T-helper 2 cell treated with Interferon-gamma antibody and Interleukin-4, amounts not matched to agents 5 μg/mL and 100 μg/mL, for 36 hours (primary cell): ENCODE measurements at regions not wholly inside any gene's neighbourhood (a gene's known extent, or its start where the extent isn't known, plus 50 kb on each side); places are given as distances from the start of the nearest gene placed in this dataset.

Source experiments
- DNase-seq: peaks from one replicate; pipeline ENCODE4 v3.0.0; 2021; ENCODE audit warnings: low spot score
- H3K27ac Mint-ChIP-seq: one replicate; pipeline ENCODE4 v1.8.0; 2021; ENCODE audit warnings: mild to moderate bottlenecking, mixed read lengths
- H3K27me3 Mint-ChIP-seq: one replicate; pipeline ENCODE4 v1.8.0; 2021; ENCODE audit warnings: low read depth, mixed read lengths
- H3K36me3 Mint-ChIP-seq: one replicate; pipeline ENCODE4 v1.8.0; 2021; ENCODE audit warnings: low read depth, mixed read lengths
- H3K4me1 Mint-ChIP-seq: one replicate; pipeline ENCODE4 v1.8.0; 2021; ENCODE audit warnings: low read depth, mixed read lengths
- H3K4me3 Mint-ChIP-seq: one replicate; pipeline ENCODE4 v1.8.0; 2022; ENCODE audit warnings: mild to moderate bottlenecking, moderate library complexity, mixed read lengths
- H3K9me3 Mint-ChIP-seq: one replicate; pipeline ENCODE4 v1.8.0; 2021; ENCODE audit warnings: mixed read lengths

GRCh38 chr3:4113811-4114522, 189.2 kb upstream of the SETMAR start:
- no peaks in the 10 kb centered on the region for H3K36me3 Mint-ChIP-seq
- DNase-seq, result no peak
- H3K27me3 Mint-ChIP-seq, result no peaks in the 10 kb centered on the region
- H3K9me3 Mint-ChIP-seq, result no peaks in the 10 kb centered on the region
- no peaks in the 10 kb centered on the region for H3K4me1 Mint-ChIP-seq
- H3K4me3 Mint-ChIP-seq, result no peak overlapping the region
- H3K27ac Mint-ChIP-seq, result no peak overlapping the region

DNA sequence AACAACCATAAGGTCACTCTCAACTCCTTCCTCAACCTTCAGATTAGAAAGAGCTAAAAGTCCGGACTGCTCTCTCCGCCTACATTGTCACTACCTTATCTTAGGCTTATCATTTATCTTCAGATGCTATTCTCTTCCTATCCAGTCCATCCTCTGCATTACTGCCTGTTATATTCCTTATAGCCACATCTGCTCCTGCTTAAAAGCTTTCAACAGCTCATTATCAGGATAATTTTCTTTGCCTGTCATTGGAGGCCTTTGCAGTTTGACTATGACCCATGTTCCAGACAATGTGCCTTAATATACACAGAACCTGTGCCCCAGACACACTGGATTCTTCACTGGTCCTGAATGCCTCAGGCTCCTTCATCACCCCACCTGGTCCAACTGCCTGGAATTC, 184.1 kb upstream of the SETMAR start:
- DNase-seq, result no peak
- H3K36me3 Mint-ChIP-seq, result no peaks in the 10 kb centered on the region
- H3K9me3 Mint-ChIP-seq, result no peaks in the 10 kb centered on the region
- peaks cover 4% of the 10 kb centered on the region for H3K27me3 Mint-ChIP-seq
- H3K27ac Mint-ChIP-seq, result no peak overlapping the region
- no peaks in the 10 kb centered on the region for H3K4me1 Mint-ChIP-seq
- no peak overlapping the region for H3K4me3 Mint-ChIP-seq

DNA sequence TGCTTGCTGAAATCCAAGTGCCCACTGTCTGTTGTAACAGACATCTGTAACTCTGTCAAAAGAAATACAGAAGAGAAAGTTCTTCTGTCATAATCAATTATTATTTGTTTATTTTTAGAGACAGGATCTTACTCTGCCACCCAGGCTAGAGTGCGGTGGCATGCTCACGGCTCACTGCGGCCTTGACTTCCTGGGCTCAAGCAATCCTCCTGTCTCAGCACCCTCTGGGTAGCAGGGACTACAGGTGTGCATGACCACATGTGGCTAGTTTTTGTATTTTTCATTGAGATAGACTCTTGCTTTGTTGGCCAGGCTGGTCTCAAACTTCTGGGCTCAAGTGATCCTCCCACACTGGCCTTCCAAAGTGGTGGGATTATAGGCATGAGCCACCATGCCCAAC, 177.6 kb upstream of the SETMAR start:
- Mint-ChIP-seq H3K4me3 (no peak overlapping the region), H3K36me3 (no peaks in the 10 kb centered on the region)

GRCh38 chr3:4138150-4138785, 164.9 kb upstream of the SETMAR start:
- Mint-ChIP-seq H3K4me3 (no peak overlapping the region), H3K27ac (no peak overlapping the region)

More for the DNA sequence above, 177.6 kb upstream of the SETMAR start:
- Mint-ChIP-seq H3K9me3 (no peaks in the 10 kb centered on the region), H3K4me1 (no peaks in the 10 kb centered on the region), H3K27me3 (peaks cover 4% of the 10 kb centered on the region), H3K27ac (no peak overlapping the region)
- no peak for DNase-seq

GRCh38 chr3:4138786-4139431, 164.3 kb upstream of the SETMAR start:
- DNase-seq, result no peak
- H3K36me3 Mint-ChIP-seq, result no peaks in the 10 kb centered on the region
- no peaks in the 10 kb centered on the region for H3K4me1 Mint-ChIP-seq
- no peak overlapping the region for H3K27ac Mint-ChIP-seq
- H3K27me3 Mint-ChIP-seq, result no peaks in the 10 kb centered on the region
- peaks cover 5% of the 10 kb centered on the region for H3K9me3 Mint-ChIP-seq
- no peak overlapping the region for H3K4me3 Mint-ChIP-seq

More at GRCh38 chr3:4138150-4138785, 164.9 kb upstream of the SETMAR start:
- H3K36me3 Mint-ChIP-seq, result no peaks in the 10 kb centered on the region
- no peaks in the 10 kb centered on the region for H3K27me3 Mint-ChIP-seq
- no peaks in the 10 kb centered on the region for H3K4me1 Mint-ChIP-seq
- DNase-seq, result no peak
- peaks cover 5% of the 10 kb centered on the region for H3K9me3 Mint-ChIP-seq

DNA sequence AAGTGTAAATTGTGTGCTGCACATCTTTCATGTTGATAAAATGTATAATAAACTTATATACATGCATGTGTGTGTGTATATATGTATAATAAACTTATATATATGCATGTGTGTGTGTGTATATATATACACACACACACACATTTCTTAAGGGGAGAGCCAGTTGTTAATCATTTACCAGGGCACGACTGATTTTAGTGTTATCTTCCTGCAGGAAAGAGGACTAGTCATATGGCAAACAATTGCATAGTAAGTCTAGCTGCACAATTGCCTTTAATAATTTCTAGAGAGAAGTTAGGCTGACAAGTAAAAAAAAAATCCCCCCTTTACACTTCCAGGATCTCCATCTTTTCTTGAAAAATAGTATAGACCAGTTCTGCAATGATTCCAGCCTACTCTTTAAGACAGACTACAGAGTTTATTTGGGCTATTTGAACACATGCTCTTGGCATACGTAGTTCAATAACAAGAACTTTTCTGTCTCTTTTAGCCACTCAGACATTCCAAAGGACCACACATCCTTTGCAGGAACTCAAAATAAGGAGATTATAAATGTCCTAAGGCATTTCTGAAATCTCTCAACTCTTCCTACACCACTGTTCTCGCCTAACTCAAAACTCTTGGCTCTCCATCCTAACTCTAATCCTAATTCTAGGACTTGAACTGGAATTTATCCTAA, 163.6 kb upstream of the SETMAR start:
- Mint-ChIP-seq H3K36me3 (no peaks in the 10 kb centered on the region), H3K27ac (no peak overlapping the region), H3K9me3 (no peaks in the 10 kb centered on the region), H3K4me1 (no peaks in the 10 kb centered on the region), H3K4me3 (no peak overlapping the region), H3K27me3 (no peaks in the 10 kb centered on the region)
- no peak for DNase-seq

- no peaks in the 10 kb centered on the region for H3K36me3 Mint-ChIP-seq
- H3K4me1 Mint-ChIP-seq, result no peaks in the 10 kb centered on the region
- H3K9me3 Mint-ChIP-seq, result no peaks in the 10 kb centered on the region
- no peak overlapping the region for H3K27ac Mint-ChIP-seq
- H3K4me3 Mint-ChIP-seq, result no peak overlapping the region
- no peak for DNase-seq
- H3K27me3 Mint-ChIP-seq, result no peaks in the 10 kb centered on the region
Measured at GRCh38 chr3:4140921-4141320, 162.2 kb upstream of the SETMAR start.

- Mint-ChIP-seq H3K9me3 (no peaks in the 10 kb centered on the region), H3K27me3 (no peaks in the 10 kb centered on the region), H3K36me3 (no peaks in the 10 kb centered on the region), H3K27ac (no peak overlapping the region), H3K4me1 (no peaks in the 10 kb centered on the region), H3K4me3 (no peak overlapping the region)
- no peak for DNase-seq
Measured at GRCh38 chr3:4147556-4148118, 155.5 kb upstream of the SETMAR start.

- Mint-ChIP-seq H3K4me1 (no peaks in the 10 kb centered on the region), H3K27ac (no peak overlapping the region), H3K36me3 (no peaks in the 10 kb centered on the region), H3K9me3 (no peaks in the 10 kb centered on the region), H3K4me3 (no peak overlapping the region), H3K27me3 (no peaks in the 10 kb centered on the region)
- no peak for DNase-seq
Measured at GRCh38 chr3:4149296-4149695, 153.9 kb upstream of the SETMAR start.

DNA sequence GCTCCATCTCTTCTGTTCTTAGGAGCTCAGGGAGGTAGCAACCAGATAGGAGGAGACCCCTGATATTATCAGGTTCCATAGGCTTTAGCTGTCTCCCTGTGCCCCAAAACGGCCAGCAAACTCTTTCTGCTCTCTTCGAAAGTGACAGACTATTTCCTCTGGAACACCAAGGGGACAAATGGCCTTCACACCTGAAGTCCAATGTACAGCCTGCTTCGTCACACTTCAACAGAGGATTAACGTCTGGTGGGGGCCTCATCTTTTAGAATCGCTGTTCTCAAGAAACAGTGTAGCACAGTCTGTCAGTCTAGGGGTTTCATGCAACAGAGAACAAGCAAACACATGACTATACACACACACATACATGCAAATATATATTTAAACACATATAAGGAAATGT, 152.4 kb upstream of the SETMAR start:
- H3K36me3 Mint-ChIP-seq, result no peaks in the 10 kb centered on the region

GRCh38 chr3:4151859-4152258, 151.3 kb upstream of the SETMAR start:
- DNase-seq, result no peak
- no peaks in the 10 kb centered on the region for H3K4me1 Mint-ChIP-seq

More for the DNA sequence above, 152.4 kb upstream of the SETMAR start:
- Mint-ChIP-seq H3K9me3 (no peaks in the 10 kb centered on the region), H3K4me3 (no peak overlapping the region), H3K27me3 (no peaks in the 10 kb centered on the region), H3K4me1 (no peaks in the 10 kb centered on the region), H3K27ac (no peak overlapping the region)
- no peak for DNase-seq

DNA sequence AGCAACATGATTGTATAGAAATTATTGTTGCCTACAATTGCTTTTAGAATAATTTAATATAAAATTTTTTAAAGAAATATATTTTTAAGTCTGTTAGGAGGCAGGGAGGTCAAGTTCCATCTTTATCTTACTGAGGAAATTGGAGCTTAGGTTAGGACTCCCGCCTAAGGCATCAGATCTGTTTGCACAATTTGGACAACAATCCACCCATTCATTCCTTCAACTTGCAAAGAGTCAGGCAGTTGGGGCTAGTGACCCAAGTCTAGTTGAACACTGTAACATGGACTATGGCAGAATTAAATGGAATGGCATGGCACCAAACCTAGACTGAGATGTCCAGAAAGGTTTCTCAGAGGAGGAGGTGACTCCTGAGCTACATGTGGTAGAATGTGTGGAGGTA, 149.4 kb upstream of the SETMAR start:
- Mint-ChIP-seq H3K4me3 (no peak overlapping the region), H3K27ac (no peak overlapping the region), H3K9me3 (no peaks in the 10 kb centered on the region), H3K27me3 (no peaks in the 10 kb centered on the region), H3K4me1 (no peaks in the 10 kb centered on the region), H3K36me3 (no peaks in the 10 kb centered on the region)
- DNase-seq, result no peak

More at GRCh38 chr3:4151859-4152258, 151.3 kb upstream of the SETMAR start:
- H3K9me3 Mint-ChIP-seq, result no peaks in the 10 kb centered on the region
- H3K4me3 Mint-ChIP-seq, result no peak overlapping the region
- no peaks in the 10 kb centered on the region for H3K27me3 Mint-ChIP-seq
- no peaks in the 10 kb centered on the region for H3K36me3 Mint-ChIP-seq
- no peak overlapping the region for H3K27ac Mint-ChIP-seq

DNA sequence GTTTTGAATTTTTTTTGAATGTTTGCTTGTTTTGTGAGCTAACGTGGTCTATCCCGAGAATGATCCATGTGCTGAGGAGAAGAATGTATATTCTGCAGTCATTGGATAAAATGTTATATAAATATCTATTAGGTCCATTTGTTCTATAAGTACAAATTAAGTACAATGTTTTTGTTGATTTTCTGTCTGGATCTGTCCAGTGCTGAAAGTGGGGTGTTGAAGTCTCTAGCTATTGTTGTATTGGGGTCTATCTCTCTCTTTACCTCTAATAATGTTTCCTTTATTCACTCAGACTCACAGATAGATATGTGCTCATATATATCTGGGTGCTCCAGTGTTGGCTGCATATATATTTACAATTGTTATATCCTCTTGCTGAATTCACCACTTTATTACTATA, 144.8 kb upstream of the SETMAR start:
- DNase-seq, result no peak
- H3K27ac Mint-ChIP-seq, result no peak overlapping the region
- no peak overlapping the region for H3K4me3 Mint-ChIP-seq
- no peaks in the 10 kb centered on the region for H3K4me1 Mint-ChIP-seq
- no peaks in the 10 kb centered on the region for H3K27me3 Mint-ChIP-seq
- no peaks in the 10 kb centered on the region for H3K36me3 Mint-ChIP-seq
- no peaks in the 10 kb centered on the region for H3K9me3 Mint-ChIP-seq

DNA sequence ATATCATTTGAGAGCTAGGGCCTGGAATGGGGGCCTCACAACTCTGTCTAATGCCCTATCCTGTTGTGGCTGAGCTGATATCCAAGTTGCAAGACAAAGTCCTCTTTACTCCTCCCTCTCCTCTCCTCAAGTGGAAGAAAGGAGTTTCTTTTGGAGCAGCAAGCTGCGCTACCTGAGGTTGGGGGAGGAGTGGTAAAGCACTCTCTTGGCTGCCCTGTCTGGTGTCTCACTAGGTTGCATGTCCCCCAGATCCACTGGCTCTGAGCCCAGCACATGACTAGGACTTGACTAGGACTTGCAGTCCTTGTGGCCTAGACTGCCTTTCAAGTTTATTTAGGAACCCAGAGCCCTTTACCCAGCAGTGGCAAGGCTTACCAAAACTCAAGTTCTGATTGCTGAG, 141.1 kb upstream of the SETMAR start:
- DNase-seq, result no peak
- Mint-ChIP-seq H3K36me3 (no peaks in the 10 kb centered on the region), H3K9me3 (no peaks in the 10 kb centered on the region), H3K4me1 (no peaks in the 10 kb centered on the region), H3K4me3 (no peak overlapping the region), H3K27ac (no peak overlapping the region), H3K27me3 (no peaks in the 10 kb centered on the region)
